B cell (primary cell): ENCODE measurements at regions not wholly inside any gene's neighbourhood (a gene's known extent, or its start where the extent isn't known, plus 50 kb on each side); places are given as distances from the start of the nearest gene placed in this dataset.

Experiments used
- CTCF ChIP-seq: fragments of 200-600 bp; IDR thresholded peaks from one replicate; pipeline ENCODE4 v1.8.0; 2022; ENCODE audit warnings: antibody characterized with exemption, mild to moderate bottlenecking
- EZH2 ChIP-seq: IDR thresholded peaks from 2 replicates; pipeline ENCODE4 v1.6.1; 2012; ENCODE audit warnings: borderline replicate concordance, low read depth, mild to moderate bottlenecking, moderate library complexity, low read length; ENCODE audit not compliant: insufficient read depth, poor library complexity, severe bottlenecking

DNA sequence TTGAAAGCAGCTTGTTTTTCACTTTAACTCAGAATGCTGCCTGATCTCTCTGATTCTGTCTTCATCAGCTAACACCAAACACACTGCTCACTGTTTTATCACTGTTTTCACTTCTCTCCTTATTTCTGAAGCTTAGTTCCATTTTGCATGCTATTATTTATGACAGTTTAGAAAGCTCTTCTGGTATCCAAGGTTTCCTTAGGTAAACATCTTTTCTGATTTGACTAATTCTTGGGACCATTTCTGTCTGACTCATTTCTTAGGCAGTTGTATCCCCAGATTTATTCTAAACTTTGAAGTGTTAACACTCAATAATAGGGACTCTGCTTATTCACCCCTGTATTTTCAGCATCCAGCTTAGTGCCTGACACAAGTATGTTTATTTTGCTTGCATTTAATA, 167.7 kb downstream of the BCHE start:
- no peak for TF ChIP-seq CTCF
- TF ChIP-seq EZH2: no peak
